ENCODE measurements at regions not wholly inside any gene's neighbourhood (a gene's known extent, or its start where the extent isn't known, plus 50 kb on each side); places are given as distances from the start of the nearest gene placed in this dataset.

GRCh38 chr19:31166206-31166605 is 183.0 kb downstream of the TSHZ3 start:
- Histone ChIP-seq H3K4me1 (no peaks in the 10 kb centered on the region), H3K27ac (no peak overlapping the region), H3K27me3 (no peaks in the 10 kb centered on the region), H3K9ac (no peak overlapping the region), H3K9me3 (ENCODE audit: low read depth) (no peaks in the 10 kb centered on the region), H3K79me2 (ENCODE audit: low read depth) (no peaks in the 10 kb centered on the region), H2AFZ (replicated peaks) (no peak overlapping the region), H4K20me1 (ENCODE audit: low read depth) (no peaks in the 10 kb centered on the region), H3K4me2 (no peak overlapping the region), H3F3A (ENCODE audit: low read depth) (no peaks in the 10 kb centered on the region), H3K4me3 (no peak overlapping the region), H3K36me3 (no peaks in the 10 kb centered on the region)
- DNase-seq (ENCODE audit: low spot score), result no peak
- Mint-ChIP-seq H3K27ac (no peak overlapping the region), H3K36me3 (no peaks in the 10 kb centered on the region), H3K4me3 (no peak overlapping the region), H3K4me1 (peaks cover 13% of the 10 kb centered on the region), H3K27me3 (ENCODE audit: insufficient read depth, low read depth) (peaks cover 6% of the 10 kb centered on the region), H3K9me3 (no peaks in the 10 kb centered on the region)
- TF ChIP-seq EZH2phosphoT487 (IDR thresholded peaks at IDR 0.05) (no peak), CTCF (IDR thresholded peaks at IDR 0.05) (no peak), EZH2 (IDR thresholded peaks at IDR 0.05) (no peak)

GRCh38 chr19:31164791-31165251 is 184.4 kb downstream of the TSHZ3 start:
- Histone ChIP-seq H3K36me3 (no peaks in the 10 kb centered on the region), H3K4me2 (no peak overlapping the region), H2AFZ (replicated peaks) (no peak overlapping the region), H3K4me1 (no peaks in the 10 kb centered on the region), H4K20me1 (ENCODE audit: low read depth) (no peaks in the 10 kb centered on the region), H3F3A (ENCODE audit: low read depth) (no peaks in the 10 kb centered on the region), H3K9ac (no peak overlapping the region), H3K4me3 (no peak overlapping the region), H3K27ac (no peak overlapping the region), H3K79me2 (ENCODE audit: low read depth) (no peaks in the 10 kb centered on the region), H3K27me3 (no peaks in the 10 kb centered on the region), H3K9me3 (ENCODE audit: low read depth) (no peaks in the 10 kb centered on the region)
- Mint-ChIP-seq H3K4me3 (no peak overlapping the region), H3K9me3 (no peaks in the 10 kb centered on the region), H3K36me3 (no peaks in the 10 kb centered on the region), H3K4me1 (peaks cover 22% of the 10 kb centered on the region), H3K27me3 (ENCODE audit: insufficient read depth, low read depth) (peaks cover 6% of the 10 kb centered on the region), H3K27ac (no peak overlapping the region)
- TF ChIP-seq CTCF (IDR thresholded peaks at IDR 0.05), result no peak
- no peak for TF ChIP-seq EZH2phosphoT487 (IDR thresholded peaks at IDR 0.05)
- no peak for TF ChIP-seq EZH2 (IDR thresholded peaks at IDR 0.05)
- DNase-seq (ENCODE audit: low spot score), result no peak

GRCh38 chr19:31160336-31160926 is 188.8 kb downstream of the TSHZ3 start:
- peak overlapping the region; percentile 8 for H3K4me3 Mint-ChIP-seq
- DNase-seq (ENCODE audit: low spot score), result no peak
- Histone ChIP-seq H3K9me3 (ENCODE audit: low read depth) (no peaks in the 10 kb centered on the region), H3K79me2 (ENCODE audit: low read depth) (no peaks in the 10 kb centered on the region), H3K4me3 (no peak overlapping the region), H3K9ac (no peak overlapping the region), H3F3A (ENCODE audit: low read depth) (no peaks in the 10 kb centered on the region), H3K4me2 (no peak overlapping the region), H3K27ac (no peak overlapping the region), H3K27me3 (no peaks in the 10 kb centered on the region), H2AFZ (replicated peaks) (no peak overlapping the region), H3K4me1 (no peaks in the 10 kb centered on the region), H3K36me3 (no peaks in the 10 kb centered on the region), H4K20me1 (ENCODE audit: low read depth) (no peaks in the 10 kb centered on the region)
- no peaks in the 10 kb centered on the region for H3K9me3 Mint-ChIP-seq
- peaks cover 18% of the 10 kb centered on the region for H3K4me1 Mint-ChIP-seq
- H3K27me3 Mint-ChIP-seq (ENCODE audit: insufficient read depth, low read depth), result peaks cover 4% of the 10 kb centered on the region
- H3K36me3 Mint-ChIP-seq, result no peaks in the 10 kb centered on the region
- peak overlapping the region; percentile 37 for H3K27ac Mint-ChIP-seq
- TF ChIP-seq EZH2phosphoT487 (IDR thresholded peaks at IDR 0.05) (no peak), CTCF (IDR thresholded peaks at IDR 0.05) (no peak), EZH2 (IDR thresholded peaks at IDR 0.05) (no peak)

Measured in neural progenitor cell (in vitro differentiated cells).